SK-N-SH (cell line): ENCODE measurements at regions not wholly inside any gene's neighbourhood (a gene's known extent, or its start where the extent isn't known, plus 50 kb on each side); places are given as distances from the start of the nearest gene placed in this dataset.

ENCODE experiments used
- CTCF ChIA-PET: fragments of 300-600, 350-600 bp; formaldehyde crosslinking; extraction: SDS; loops from one replicate; lab custom pipeline; 2021; lab: Yijun Ruan, JAX
- POLR2A ChIA-PET: fragments of 350-600 bp; sonication (Branson Sonifier 250); formaldehyde crosslinking; extraction: SDS; loops from one replicate; lab custom pipeline; 2020; ENCODE audit warnings: antibody characterized with exemption, inconsistent platforms; lab: Yijun Ruan, JAX
- DNase-seq: peaks from one replicate; pipeline ENCODE4 v3.0.0; 2012
- H2AFZ ChIP-seq: fragments of 200-600 bp; sonication (generic); 2 replicates; pipeline ENCODE4 v1.8.1; 2016; ENCODE audit warnings: antibody characterized with exemption, mild to moderate bottlenecking, low read depth
- H3F3A ChIP-seq: fragments of 200-600 bp; sonication (generic); replicated peaks from 2 replicates; pipeline ENCODE3; 2016; ENCODE audit warnings: antibody characterized with exemption, mild to moderate bottlenecking; ENCODE audit not compliant: insufficient read depth
- H3K27ac ChIP-seq, 2 experiments: fragments of 200-500 bp in 1 of 2; fragments of 200-600 bp in 1 of 2; sonication (Bioruptor generic) in 1 of 2; sonication (generic), shearing (Covaris generic) in 1 of 2; 2 replicates each; pipeline versions ENCODE4 v1.5.1 to v1.6.1; 2014 to 2016; ENCODE audit warnings: low read depth in 2 of 2, inconsistent platforms in 1 of 2, low read length in 1 of 2, mild to moderate bottlenecking in 1 of 2, mixed read lengths in 1 of 2
- H3K27me3 ChIP-seq: fragments of 200-600 bp; sonication (generic), shearing (Covaris generic); 2 replicates; pipeline ENCODE4 v1.6.1; 2016; ENCODE audit warnings: mixed run types; ENCODE audit not compliant: insufficient read depth
- H3K36me3 ChIP-seq, 2 experiments: fragments of 200-500 bp in 1 of 2; fragments of 200-600 bp in 1 of 2; sonication (Bioruptor generic) in 1 of 2; sonication (generic) in 1 of 2; replicated peaks in 1 of 2; 2 replicates each; pipeline versions ENCODE3 to v1.5.1; 2014 to 2016; ENCODE audit warnings: low read length in 1 of 2, mild to moderate bottlenecking in 1 of 2; ENCODE audit not compliant: insufficient read depth in 2 of 2, control insufficient read depth in 1 of 2
- H3K4me1 ChIP-seq, 2 experiments: fragments of 200-500 bp in 1 of 2; fragments of 200-600 bp in 1 of 2; sonication (Bioruptor generic) in 1 of 2; sonication (generic), shearing (Covaris generic) in 1 of 2; 2 replicates each; pipeline versions ENCODE4 v1.5.1 to v1.6.1; 2014 to 2016; ENCODE audit warnings: low read depth in 1 of 2, low read length in 1 of 2, mixed run types in 1 of 2; ENCODE audit not compliant: insufficient read depth in 2 of 2, control insufficient read depth in 1 of 2
- H3K4me2 ChIP-seq: fragments of 200-600 bp; sonication (generic), shearing (Covaris generic); 2 replicates; pipeline ENCODE4 v1.6.1; 2017; ENCODE audit warnings: mixed run types
- H3K4me3 ChIP-seq, 2 experiments: fragments of 200-500 bp in 1 of 2; fragments of 200-600 bp in 1 of 2; sonication (Bioruptor generic) in 1 of 2; sonication (generic), shearing (Covaris generic) in 1 of 2; 2 replicates each; pipeline versions ENCODE4 v1.5.1 to v1.8.1; 2014 to 2016; ENCODE audit warnings: low read depth in 2 of 2, inconsistent platforms in 1 of 2, low read length in 1 of 2, mild to moderate bottlenecking in 1 of 2, mixed read lengths in 1 of 2, moderate library complexity in 1 of 2
- H3K79me2 ChIP-seq: fragments of 200-600 bp; sonication (generic); 2 replicates; pipeline ENCODE4 v1.8.1; 2017; ENCODE audit warnings: mild to moderate bottlenecking; ENCODE audit not compliant: insufficient read depth
- H3K9ac ChIP-seq: fragments of 200-600 bp; sonication (generic); 2 replicates; pipeline ENCODE4 v1.6.1; 2017; ENCODE audit warnings: mixed run types
- H3K9me2 ChIP-seq: fragments of 200-600 bp; sonication (generic); 2 replicates; pipeline ENCODE4 v1.6.1; 2017; ENCODE audit warnings: mixed run types
- H3K9me3 ChIP-seq: fragments of 200-600 bp; sonication (generic); 2 replicates; pipeline ENCODE4 v1.6.1; 2017; ENCODE audit warnings: mixed run types, mild to moderate bottlenecking, moderate library complexity
- H4K20me1 ChIP-seq: fragments of 200-600 bp; sonication (generic); 2 replicates; pipeline ENCODE4 v1.6.1; 2017; ENCODE audit warnings: mild to moderate bottlenecking, mixed run types; ENCODE audit not compliant: insufficient read depth
- CTCF ChIP-seq: fragments of 200-600 bp; sonication (generic); IDR thresholded peaks from 2 replicates; pipeline ENCODE4 v1.6.1; 2017; ENCODE audit warnings: antibody characterized with exemption, mild to moderate bottlenecking, moderate library complexity
- FOXM1 ChIP-seq: IDR thresholded peaks from 2 replicates; pipeline ENCODE4 v1.4.0; 2012; ENCODE audit warnings: low read depth, mild to moderate bottlenecking
- GABPA ChIP-seq: IDR thresholded peaks from 2 replicates; pipeline ENCODE4 v1.4.0; 2012; ENCODE audit warnings: low read depth, mild to moderate bottlenecking
- GATA2 ChIP-seq: sonication (generic); formaldehyde crosslinking; IDR thresholded peaks from 2 replicates; pipeline ENCODE4 v1.5.0; 2020; ENCODE audit warnings: mild to moderate bottlenecking, missing genetic modification reagents
- JUND ChIP-seq: IDR thresholded peaks from 2 replicates; pipeline ENCODE4 v1.4.0; 2012
- MEF2A ChIP-seq: IDR thresholded peaks from 2 replicates; pipeline ENCODE4 v1.4.0; 2012; ENCODE audit warnings: low read depth, borderline replicate concordance
- PBX3 ChIP-seq: IDR thresholded peaks from 2 replicates; pipeline ENCODE4; 2012
- POLR2AphosphoS5 ChIP-seq: IDR thresholded peaks from 2 replicates; pipeline ENCODE4 v1.6.1; 2012; ENCODE audit warnings: low read depth, low read length
- RAD21 ChIP-seq: IDR thresholded peaks from 2 replicates; pipeline ENCODE4 v1.6.1; 2012; ENCODE audit warnings: mild to moderate bottlenecking, low read length
- RCOR1 ChIP-seq: fragments of 150-350 bp; IDR thresholded peaks from 2 replicates; pipeline ENCODE4 v1.6.1; 2017; ENCODE audit warnings: antibody characterized with exemption, low read length
- TAF1 ChIP-seq: IDR thresholded peaks from 2 replicates; pipeline ENCODE4 v1.6.1; 2012; ENCODE audit warnings: low read depth, mild to moderate bottlenecking, low read length, moderate library complexity, borderline replicate concordance
- USF1 ChIP-seq: IDR thresholded peaks from 2 replicates; pipeline ENCODE4 v1.4.0; 2012; ENCODE audit warnings: low read depth, borderline replicate concordance
- USF2 ChIP-seq: fragments of 150-350 bp; IDR thresholded peaks from 2 replicates; pipeline ENCODE4 v1.6.1; 2017; ENCODE audit warnings: antibody characterized with exemption, low read length, low read depth, borderline replicate concordance
- ZBTB33 ChIP-seq: IDR thresholded peaks from 2 replicates; pipeline ENCODE4 v1.4.0; 2012; ENCODE audit warnings: low read depth, borderline replicate concordance
- WGBS: methylation state at CpG from one replicate; pipeline ENCODE4 v1.1.6; 2017; ENCODE audit warnings: low lambda C conversion rate; 5-methylcytosine and 5-hydroxymethylcytosine counted together
- TF ChIP-seq, protein P1 (sequence below): fragments of 150-350 bp; IDR thresholded peaks from 2 replicates; pipeline ENCODE4 v1.6.1; 2016; ENCODE audit warnings: mild to moderate bottlenecking, low read depth, low read length
- TF ChIP-seq, protein P2 (sequence below): IDR thresholded peaks from 2 replicates; pipeline ENCODE4 v1.4.0; 2012; ENCODE audit warnings: low read depth

GRCh38 chr4:72970756-72971155 lies 98.8 kb downstream of the COX18 start:
- POLR2A ChIA-PET: no interaction called here
- DNase-seq: no peak
- H4K20me1 ChIP-seq: no peaks in the 10 kb centered on the region
- H3K4me3 ChIP-seq: no peak overlapping the region
- H3K27ac ChIP-seq: peak overlapping the region in 1 of 2 experiments; percentile 92; a peak in 3 of 4 replicates
- TF ChIP-seq, protein P1, sequence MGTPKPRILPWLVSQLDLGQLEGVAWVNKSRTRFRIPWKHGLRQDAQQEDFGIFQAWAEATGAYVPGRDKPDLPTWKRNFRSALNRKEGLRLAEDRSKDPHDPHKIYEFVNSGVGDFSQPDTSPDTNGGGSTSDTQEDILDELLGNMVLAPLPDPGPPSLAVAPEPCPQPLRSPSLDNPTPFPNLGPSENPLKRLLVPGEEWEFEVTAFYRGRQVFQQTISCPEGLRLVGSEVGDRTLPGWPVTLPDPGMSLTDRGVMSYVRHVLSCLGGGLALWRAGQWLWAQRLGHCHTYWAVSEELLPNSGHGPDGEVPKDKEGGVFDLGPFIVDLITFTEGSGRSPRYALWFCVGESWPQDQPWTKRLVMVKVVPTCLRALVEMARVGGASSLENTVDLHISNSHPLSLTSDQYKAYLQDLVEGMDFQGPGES: no peak
- TF ChIP-seq FOXM1: no peak
- TF ChIP-seq USF2: no peak
- TF ChIP-seq JUND: no peak
- TF ChIP-seq USF1: no peak
- no peak for TF ChIP-seq PBX3
- TF ChIP-seq GATA2 (CRISPR knock-in tag): no peak
- no peak for TF ChIP-seq RCOR1
- TF ChIP-seq POLR2AphosphoS5: no peak
- TF ChIP-seq MEF2A: no peak
- TF ChIP-seq GABPA: no peak
- TF ChIP-seq, protein P2, sequence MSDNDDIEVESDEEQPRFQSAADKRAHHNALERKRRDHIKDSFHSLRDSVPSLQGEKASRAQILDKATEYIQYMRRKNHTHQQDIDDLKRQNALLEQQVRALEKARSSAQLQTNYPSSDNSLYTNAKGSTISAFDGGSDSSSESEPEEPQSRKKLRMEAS: no peak
- no peak for TF ChIP-seq TAF1
- TF ChIP-seq, all 33 proteins: peak for 0
- CTCF ChIA-PET: no interaction called here
- Histone ChIP-seq H3K4me1 (peaks cover 0 to 34% of the 10 kb centered on the region in 2 experiments; a peak in 3 of 4 replicates), H3K4me2 (peak overlapping the region; percentile 59; the same call in 1 of the 2 replicates), H3K36me3 (no peaks in the 10 kb centered on the region), H3K9me3 (no peaks in the 10 kb centered on the region), H3F3A (peaks cover 38% of the 10 kb centered on the region), H3K79me2 (no peaks in the 10 kb centered on the region), H2AFZ (peak overlapping the region; percentile 71), H3K27me3 (no peaks in the 10 kb centered on the region), H3K9me2 (no peaks in the 10 kb centered on the region), H3K9ac (peak overlapping the region; percentile 61; the same call in 1 of the 2 replicates)
- WGBS: 98% methylated on average over 2 of the region's 2 CpGs

GRCh38 chr4:72969976-72970375 lies 99.5 kb downstream of the COX18 start:
- ChIA-PET CTCF (no interaction called here), POLR2A (no interaction called here)
- Histone ChIP-seq H3K9me2 (no peaks in the 10 kb centered on the region), H3K9ac (no peak overlapping the region), H3K4me2 (0 out of 2 replicates have a peak overlapping the region, but pooled peaks have one; percentile 7), H3K27me3 (no peaks in the 10 kb centered on the region), H2AFZ (peak overlapping the region; percentile 71), H3K4me3 (no peak overlapping the region), H3K4me1 (peaks cover 0 to 28% of the 10 kb centered on the region in 2 experiments; a peak in 3 of 4 replicates), H3F3A (peaks cover 32% of the 10 kb centered on the region), H3K27ac (peak overlapping the region in 1 of 2 experiments; percentile 92; a peak in 1 of 4 replicates), H4K20me1 (no peaks in the 10 kb centered on the region), H3K79me2 (no peaks in the 10 kb centered on the region), H3K9me3 (no peaks in the 10 kb centered on the region), H3K36me3 (no peaks in the 10 kb centered on the region)
- no peak for DNase-seq
- 55% methylated on average over 1 of the region's 1 CpG for WGBS
- TF ChIP-seq JUND (no peak), TAF1 (no peak), ZBTB33 (no peak), RCOR1 (no peak), PBX3 (no peak), RAD21 (no peak), CTCF (no peak), MEF2A (no peak), USF2 (no peak)
